SK-N-SH treated with all-trans-retinoic acid at 6 μM for 48 hours (cell line): ENCODE measurements at regions not wholly inside any gene's neighbourhood (a gene's known extent, or its start where the extent isn't known, plus 50 kb on each side); places are given as distances from the start of the nearest gene placed in this dataset.

ENCODE experiments used
- ATAC-seq: fragments of 200-7000 bp; cut with Tn5 transposase; 3 replicates; pipeline ENCODE4 v1.9.1; 2020; ENCODE audit warnings: mild to moderate bottlenecking, moderate library complexity
- ARNTL ChIP-seq: fragments of 450-650 bp; formaldehyde crosslinking; IDR thresholded peaks from 2 replicates; pipeline ENCODE4 v1.5.0; 2020; ENCODE audit warnings: low read depth, mild to moderate bottlenecking, moderate library complexity, borderline replicate concordance
- BACH2 ChIP-seq: fragments of 250-450 bp; sonication (Bioruptor Pico); IDR thresholded peaks from 2 replicates; pipeline ENCODE4 v1.9.0; 2021; ENCODE audit warnings: mild to moderate bottlenecking, borderline replicate concordance
- CREB5 ChIP-seq: fragments of 250-450 bp; sonication (Bioruptor Pico); IDR thresholded peaks from 2 replicates; pipeline ENCODE4 v1.5.1; 2020; ENCODE audit warnings: low read depth, mild to moderate bottlenecking, moderate library complexity
- CSDC2 ChIP-seq: fragments of 250-450 bp; sonication (Bioruptor Pico); IDR thresholded peaks from 2 replicates; pipeline ENCODE4 v1.5.0; 2020; ENCODE audit warnings: mild to moderate bottlenecking, moderate library complexity
- CSRNP3 ChIP-seq: fragments of 250-450 bp; sonication (Bioruptor Pico); IDR thresholded peaks from 2 replicates; pipeline ENCODE4 v1.5.1; 2021; ENCODE audit warnings: mild to moderate bottlenecking, moderate library complexity
- ESRRG ChIP-seq: fragments of 250-450 bp; sonication (Bioruptor Pico); IDR thresholded peaks from 2 replicates; pipeline ENCODE4 v1.6.1; 2021; ENCODE audit warnings: mild to moderate bottlenecking
- GLIS3 ChIP-seq: fragments of 250-450 bp; sonication (Bioruptor Pico); IDR thresholded peaks from 2 replicates; pipeline ENCODE4 v1.5.0; 2020; ENCODE audit warnings: mild to moderate bottlenecking, moderate library complexity
- ISL1 ChIP-seq: fragments of 250-450 bp; sonication (Bioruptor Pico); IDR thresholded peaks from 2 replicates; pipeline ENCODE4 v2.1.2; 2022; ENCODE audit warnings: mild to moderate bottlenecking, moderate library complexity
- OSR1 ChIP-seq: fragments of 250-450 bp; sonication (Bioruptor Pico); IDR thresholded peaks from 2 replicates; pipeline ENCODE4 v1.8.0; 2022; ENCODE audit warnings: moderate library complexity, mild to moderate bottlenecking, inconsistent platforms
- PATZ1 ChIP-seq: fragments of 250-450 bp; sonication (Bioruptor Pico); IDR thresholded peaks from 2 replicates; pipeline ENCODE4 v1.8.0; 2020; ENCODE audit warnings: mild to moderate bottlenecking, moderate library complexity, borderline replicate concordance
- POU6F1 ChIP-seq: fragments of 250-450 bp; sonication (Bioruptor Pico); IDR thresholded peaks from 2 replicates; pipeline ENCODE4 v1.8.0; 2021; ENCODE audit warnings: low read depth, mild to moderate bottlenecking, moderate library complexity, borderline replicate concordance
- RARB ChIP-seq: fragments of 250-450 bp; sonication (Bioruptor Pico); IDR thresholded peaks from 2 replicates; pipeline ENCODE4 v1.8.0; 2021; ENCODE audit warnings: mild to moderate bottlenecking, moderate library complexity
- TCF4 ChIP-seq: fragments of 250-450 bp; sonication (Bioruptor Pico); IDR thresholded peaks from 2 replicates; pipeline ENCODE4 v1.8.0; 2021; ENCODE audit warnings: mild to moderate bottlenecking, moderate library complexity, borderline replicate concordance
- TSHZ2 ChIP-seq: fragments of 250-450 bp; sonication (Bioruptor Pico); IDR thresholded peaks from 2 replicates; pipeline ENCODE4 v1.5.0; 2020; ENCODE audit warnings: mild to moderate bottlenecking, moderate library complexity
- ZC3H10 ChIP-seq: fragments of 250-450 bp; sonication (Bioruptor Pico); IDR thresholded peaks from 2 replicates; pipeline ENCODE4 v1.5.1; 2021; ENCODE audit warnings: mild to moderate bottlenecking, moderate library complexity
- ZFP3 ChIP-seq: fragments of 250-450 bp; sonication (Bioruptor Pico); IDR thresholded peaks from 2 replicates; pipeline ENCODE4 v1.5.0; 2020; ENCODE audit warnings: mild to moderate bottlenecking, moderate library complexity
- ZFP30 ChIP-seq: fragments of 450-650 bp; formaldehyde crosslinking; IDR thresholded peaks from 2 replicates; pipeline ENCODE4 v1.5.0; 2022; ENCODE audit warnings: mild to moderate bottlenecking, moderate library complexity
- ZNF565 ChIP-seq: fragments of 450-650 bp; formaldehyde crosslinking; conservative IDR thresholded peaks from 2 replicates; pipeline ENCODE4 v1.5.0; 2020; ENCODE audit warnings: low read depth, mild to moderate bottlenecking, moderate library complexity
- ZNF70 ChIP-seq: fragments of 450-650 bp; formaldehyde crosslinking; IDR thresholded peaks from 2 replicates; pipeline ENCODE4 v1.5.0; 2020; ENCODE audit warnings: mild to moderate bottlenecking, moderate library complexity

- no peak for TF ChIP-seq CREB5
- TF ChIP-seq CSDC2 (CRISPR knock-in tag): no peak
- no peak for TF ChIP-seq ARNTL (CRISPR knock-in tag)
- no peak for TF ChIP-seq ZC3H10 (CRISPR knock-in tag)
- TF ChIP-seq POU6F1: no peak
- TF ChIP-seq ZFP3 (CRISPR knock-in tag): no peak
- TF ChIP-seq PATZ1 (CRISPR knock-in tag): no peak
- TF ChIP-seq CSRNP3 (CRISPR knock-in tag): no peak
- no peak for TF ChIP-seq ISL1 (CRISPR knock-in tag)
- no peak for TF ChIP-seq OSR1 (CRISPR knock-in tag)
- no peak for TF ChIP-seq TCF4 (CRISPR knock-in tag)
- TF ChIP-seq BACH2 (CRISPR knock-in tag): no peak
- no peak for ATAC-seq
Observed at GRCh38 chr20:22217712-22218352, 366.5 kb downstream of the FOXA2 start.

- TF ChIP-seq TCF4 (CRISPR knock-in tag): no peak
- no peak for TF ChIP-seq CSDC2 (CRISPR knock-in tag)
- no peak for TF ChIP-seq TSHZ2 (CRISPR knock-in tag)
- TF ChIP-seq ESRRG (CRISPR knock-in tag): no peak
- TF ChIP-seq PATZ1 (CRISPR knock-in tag): no peak
- no peak for TF ChIP-seq ZNF565 (CRISPR knock-in tag)
- no peak for TF ChIP-seq ZFP30
- no peak for TF ChIP-seq ARNTL (CRISPR knock-in tag)
- TF ChIP-seq ZNF70 (CRISPR knock-in tag): no peak
- no peak for TF ChIP-seq ZC3H10 (CRISPR knock-in tag)
- TF ChIP-seq GLIS3 (CRISPR knock-in tag): no peak
- TF ChIP-seq ZFP3 (CRISPR knock-in tag): no peak
- no peak for TF ChIP-seq CSRNP3 (CRISPR knock-in tag)
- TF ChIP-seq RARB (CRISPR knock-in tag): no peak
- no peak for TF ChIP-seq POU6F1
- ATAC-seq: no peak
Observed at GRCh38 chr20:22216984-22217383, 367.4 kb downstream of the FOXA2 start.
